ENCODE measurements at regions not wholly inside any gene's neighbourhood (a gene's known extent, or its start where the extent isn't known, plus 50 kb on each side); places are given as distances from the start of the nearest gene placed in this dataset.

DNA sequence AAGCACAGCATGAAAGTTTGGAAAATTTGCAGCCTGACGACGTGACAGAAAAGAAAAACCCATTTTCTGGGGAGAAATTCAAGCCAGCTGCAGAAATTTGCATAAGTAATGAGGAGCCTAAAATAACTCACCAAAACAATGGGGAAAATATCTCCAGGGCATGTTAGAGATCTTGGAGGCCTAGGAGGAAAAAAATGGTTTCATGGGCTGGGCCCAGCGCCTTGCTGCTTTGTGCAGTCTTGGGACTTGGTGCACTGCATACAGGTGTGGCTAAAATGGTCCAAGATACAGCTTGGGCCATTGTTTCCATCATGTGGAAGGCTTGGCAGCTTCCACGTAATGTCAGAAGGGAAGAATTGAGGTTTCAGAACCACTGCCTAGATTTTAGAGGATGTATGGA, 428.5 kb upstream of the FRG2C start:
- DNase-seq: no peak
- intact Hi-C loops (cut with micrococcal nuclease): no loop called here

More for the DNA sequence above, 428.5 kb upstream of the FRG2C start:
- Histone ChIP-seq H2AK5ac (ENCODE audit: low read depth, low read length) (no peak overlapping the region), H3K79me1 (ENCODE audit: low read depth in 1 of 2, low read length in 2 of 2) (no peaks in the 10 kb centered on the region), H4K8ac (ENCODE audit: low read depth in 2 of 2, low read length in 2 of 2) (no peak overlapping the region), H2BK120ac (ENCODE audit: low read depth, low read length) (no peak overlapping the region), H3K4ac (ENCODE audit: low read depth, low read length) (no peak overlapping the region), H3K56ac (ENCODE audit: extremely low read depth, insufficient read depth, low read length) (no peak overlapping the region), H2BK15ac (ENCODE audit: low read depth, low read length) (no peak overlapping the region), H3K23ac (ENCODE audit: low read depth, low read length) (no peak overlapping the region), H3K4me1 (ENCODE audit: control insufficient read depth, insufficient read depth, low read length) (no peaks in the 10 kb centered on the region), H3K4me3 (ENCODE audit: insufficient read depth, low read depth, low read length) (no peak overlapping the region), H3K9me1 (ENCODE audit: insufficient read depth, low read length) (no peaks in the 10 kb centered on the region), H3K18ac (ENCODE audit: low read depth, low read length) (no peak overlapping the region), H3K9ac (ENCODE audit: low read depth, low read length) (no peak overlapping the region), H3K9me3 (ENCODE audit: control insufficient read depth, insufficient read depth, low read length) (no peaks in the 10 kb centered on the region), H3K27me3 (ENCODE audit: control insufficient read depth, insufficient read depth, low read length) (no peaks in the 10 kb centered on the region), H2AFZ (replicated peaks; ENCODE audit: low read length, poor library complexity) (no peak overlapping the region), H4K5ac (ENCODE audit: low read depth, low read length) (no peak overlapping the region), H3K27ac (ENCODE audit: insufficient read depth, low read length) (no peak overlapping the region), H4K91ac (ENCODE audit: insufficient read depth, low read depth, low read length) (no peak overlapping the region), H3K36me3 (ENCODE audit: control insufficient read depth, insufficient read depth, low read length) (no peaks in the 10 kb centered on the region), H3K4me2 (ENCODE audit: low read depth, low read length) (no peak overlapping the region), H2AK9ac (replicated peaks; ENCODE audit: low read depth, low read length, poor library complexity) (no peak overlapping the region), H3K14ac (replicated peaks; ENCODE audit: low read depth, low read length) (no peak overlapping the region), H4K20me1 (ENCODE audit: insufficient read depth, low read length) (no peaks in the 10 kb centered on the region), H2BK5ac (ENCODE audit: low read depth, low read length, poor library complexity, severe bottlenecking) (no peak overlapping the region), H2BK20ac (ENCODE audit: low read depth, low read length) (no peak overlapping the region)
- TF ChIP-seq MXI1 (IDR thresholded peaks at IDR 0.05; ENCODE audit: borderline replicate concordance, low read depth, low read length): no peak
- no peak for TF ChIP-seq BHLHE40 (IDR thresholded peaks at IDR 0.05; ENCODE audit: low read depth, low read length)
- TF ChIP-seq FOS (IDR thresholded peaks at IDR 0.05; ENCODE audit: low read depth, low read length): no peak
- no peak for TF ChIP-seq MAFK (IDR thresholded peaks at IDR 0.05; ENCODE audit: low read depth, low read length)
- TF ChIP-seq SMC3 (IDR thresholded peaks at IDR 0.05; ENCODE audit: low read depth, low read length): no peak
- no peak for TF ChIP-seq RFX5 (IDR thresholded peaks at IDR 0.05; ENCODE audit: low read depth, low read length)
- TF ChIP-seq RCOR1 (IDR thresholded peaks at IDR 0.05; ENCODE audit: insufficient replicate concordance, low read length): no peak
- TF ChIP-seq MAZ (IDR thresholded peaks at IDR 0.05; ENCODE audit: borderline replicate concordance, low read depth, low read length): no peak
- TF ChIP-seq CTCF (conservative IDR thresholded peaks at IDR 0.05; ENCODE audit: low read depth, low read length): no peak
- no peak for TF ChIP-seq CEBPB (IDR thresholded peaks at IDR 0.05; ENCODE audit: low read depth, low read length)
- TF ChIP-seq NFE2L2 (IDR thresholded peaks at IDR 0.05; ENCODE audit: low read depth, low read length): no peak
- TF ChIP-seq, protein P1, sequence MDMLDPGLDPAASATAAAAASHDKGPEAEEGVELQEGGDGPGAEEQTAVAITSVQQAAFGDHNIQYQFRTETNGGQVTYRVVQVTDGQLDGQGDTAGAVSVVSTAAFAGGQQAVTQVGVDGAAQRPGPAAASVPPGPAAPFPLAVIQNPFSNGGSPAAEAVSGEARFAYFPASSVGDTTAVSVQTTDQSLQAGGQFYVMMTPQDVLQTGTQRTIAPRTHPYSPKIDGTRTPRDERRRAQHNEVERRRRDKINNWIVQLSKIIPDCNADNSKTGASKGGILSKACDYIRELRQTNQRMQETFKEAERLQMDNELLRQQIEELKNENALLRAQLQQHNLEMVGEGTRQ (IDR thresholded peaks at IDR 0.05; ENCODE audit: low read depth, low read length): no peak
- TF ChIP-seq, protein P2, sequence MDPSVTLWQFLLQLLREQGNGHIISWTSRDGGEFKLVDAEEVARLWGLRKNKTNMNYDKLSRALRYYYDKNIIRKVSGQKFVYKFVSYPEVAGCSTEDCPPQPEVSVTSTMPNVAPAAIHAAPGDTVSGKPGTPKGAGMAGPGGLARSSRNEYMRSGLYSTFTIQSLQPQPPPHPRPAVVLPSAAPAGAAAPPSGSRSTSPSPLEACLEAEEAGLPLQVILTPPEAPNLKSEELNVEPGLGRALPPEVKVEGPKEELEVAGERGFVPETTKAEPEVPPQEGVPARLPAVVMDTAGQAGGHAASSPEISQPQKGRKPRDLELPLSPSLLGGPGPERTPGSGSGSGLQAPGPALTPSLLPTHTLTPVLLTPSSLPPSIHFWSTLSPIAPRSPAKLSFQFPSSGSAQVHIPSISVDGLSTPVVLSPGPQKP (IDR thresholded peaks at IDR 0.05; ENCODE audit: borderline replicate concordance, low read depth, low read length): no peak
- CTCF ChIA-PET: no interaction called here
- dilution Hi-C loops (cut with HindIII; ENCODE audit: low sequenced_read_pairs, unreplicated experiment) (no loop called here), in situ Hi-C loops (cut with MboI; ENCODE audit: low sequenced_read_pairs) (no loop called here)
- WGBS, 2 experiments (ENCODE audit: extremely low coverage in 2 of 2, insufficient read length in 1 of 2): 20% methylated on average over 1 of the region's 4 CpGs; no CpG with 5 or more reads in 1 of the 2 experiments
- no TSS peak for BruUV-seq (replicated peaks)
- POLR2A ChIA-PET (ENCODE audit: unreplicated experiment): no interaction called here
- no peak for ATAC-seq (ENCODE audit: low read depth)

Measured in IMR-90 (cell line).